Hematopoietic multipotent progenitor cell treated with erythropoietin and hydrocortisone succinate and interleukin-3 and kit ligand, for 17 days (in vitro differentiated cells): ENCODE measurements at regions not wholly inside any gene's neighbourhood (a gene's known extent, or its start where the extent isn't known, plus 50 kb on each side); places are given as distances from the start of the nearest gene placed in this dataset.
"Not testable (repeated sequence)": the region's sequence is repeated elsewhere in the genome, so short reads cannot be mapped to it uniquely, and the experiment has no call there.

Source experiments
- DNase-seq: peaks from one replicate; pipeline ENCODE4 v3.0.0-alpha.2; 2015; ENCODE audit warnings: low spot score

- no peak for DNase-seq
Observed at GRCh38 chr1:192418552-192419285, 101.9 kb downstream of the RGS21 start.

- DNase-seq = no peak
Observed at GRCh38 chr1:192430644-192431043, 113.9 kb downstream of the RGS21 start.

- no peak for DNase-seq
Observed at GRCh38 chr1:192435704-192436103, 118.9 kb downstream of the RGS21 start.

GRCh38 chr1:192436441-192437078 lies 119.8 kb downstream of the RGS21 start:
- DNase-seq = no peak

- no peak for DNase-seq
Observed at GRCh38 chr1:192438737-192439136, 121.9 kb downstream of the RGS21 start.

GRCh38 chr1:192439373-192440025 lies 122.7 kb downstream of the RGS21 start:
- no peak for DNase-seq

- no peak for DNase-seq
Observed at GRCh38 chr1:192441492-192441891, 124.7 kb downstream of the RGS21 start.

GRCh38 chr1:192442736-192443135 lies 125.9 kb downstream of the RGS21 start:
- DNase-seq = no peak

- DNase-seq = no peak
Observed at GRCh38 chr1:192443616-192444015, 126.8 kb downstream of the RGS21 start.

GRCh38 chr1:192445241-192445640 lies 128.4 kb downstream of the RGS21 start:
- DNase-seq = no peak

- DNase-seq = peak; percentile 55
Observed at GRCh38 chr1:192445839-192446489, 129.2 kb downstream of the RGS21 start.

- no peak for DNase-seq
Observed at GRCh38 chr1:192448026-192448578, 127.5 kb upstream of the RGS1 start.

GRCh38 chr1:192453360-192453992 lies 122.1 kb upstream of the RGS1 start:
- no peak for DNase-seq

GRCh38 chr1:192459467-192459866 lies 116.1 kb upstream of the RGS1 start:
- no peak for DNase-seq

- DNase-seq = no peak
Observed at GRCh38 chr1:192461684-192462083, 113.9 kb upstream of the RGS1 start.

- DNase-seq = no peak
Observed at GRCh38 chr1:192462616-192463015, 113.0 kb upstream of the RGS1 start.

GRCh38 chr1:192463661-192464060 lies 111.9 kb upstream of the RGS1 start:
- no peak for DNase-seq

- DNase-seq = not testable (repeated sequence)
Observed at GRCh38 chr1:192465221-192465620, 110.4 kb upstream of the RGS1 start.

- DNase-seq = peak; percentile 7
Observed at GRCh38 chr1:192474080-192474683, 101.4 kb upstream of the RGS1 start.

- DNase-seq = no peak
Observed at GRCh38 chr1:192475329-192475728, 100.2 kb upstream of the RGS1 start.

GRCh38 chr1:192475970-192476369 lies 99.6 kb upstream of the RGS1 start:
- no peak for DNase-seq
